ENCODE measurements at regions not wholly inside any gene's neighbourhood (a gene's known extent, or its start where the extent isn't known, plus 50 kb on each side); places are given as distances from the start of the nearest gene placed in this dataset.
"Not testable (repeated sequence)": the region's sequence is repeated elsewhere in the genome, so short reads cannot be mapped to it uniquely, and the experiment has no call there.

GRCh38 chr4:128540122-128540521 lies 252.5 kb upstream of the PGRMC2 start:
- Mint-ChIP-seq H3K36me3 (no peaks in the 10 kb centered on the region), H3K4me3 (no peak overlapping the region), H3K27me3 (peaks cover 0 to 8% (median 0%) of the 10 kb centered on the region in 5 donors), H3K27ac (no peak overlapping the region), H3K4me1 (no peaks in the 10 kb centered on the region), H3K9me3 (no peaks in the 10 kb centered on the region)
- DNase-seq (no peak), ATAC-seq (no peak)
- POLR2A ChIA-PET: no interaction called here

- H3K27me3 Mint-ChIP-seq: peaks cover 2 to 14% (median 11%) of the 10 kb centered on the region in 5 donors
- H3K9me3 Mint-ChIP-seq: no peaks in the 10 kb centered on the region
- no peak overlapping the region for H3K4me3 Mint-ChIP-seq
- H3K4me1 Mint-ChIP-seq: no peaks in the 10 kb centered on the region
- DNase-seq (no peak), ATAC-seq (no peak)
- no peak overlapping the region for H3K27ac Mint-ChIP-seq
- no peaks in the 10 kb centered on the region for H3K36me3 Mint-ChIP-seq
- POLR2A ChIA-PET: no interaction called here
Observed at GRCh38 chr4:128538111-128538882, 250.7 kb upstream of the PGRMC2 start.

GRCh38 chr4:128536746-128537145 lies 249.1 kb upstream of the PGRMC2 start:
- no peaks in the 10 kb centered on the region for H3K9me3 Mint-ChIP-seq
- H3K4me1 Mint-ChIP-seq: no peaks in the 10 kb centered on the region
- no peak for DNase-seq
- H3K27me3 Mint-ChIP-seq: peaks cover 4 to 19% (median 11%) of the 10 kb centered on the region in 5 donors
- POLR2A ChIA-PET: no interaction called here
- no peaks in the 10 kb centered on the region for H3K36me3 Mint-ChIP-seq
- ATAC-seq: no peak
- no peak overlapping the region for H3K4me3 Mint-ChIP-seq
- H3K27ac Mint-ChIP-seq: peak overlapping the region in 1 of 10 donors; percentile 32

GRCh38 chr4:128535510-128535909 lies 247.9 kb upstream of the PGRMC2 start:
- H3K36me3 Mint-ChIP-seq: not testable (repeated sequence)

DNA sequence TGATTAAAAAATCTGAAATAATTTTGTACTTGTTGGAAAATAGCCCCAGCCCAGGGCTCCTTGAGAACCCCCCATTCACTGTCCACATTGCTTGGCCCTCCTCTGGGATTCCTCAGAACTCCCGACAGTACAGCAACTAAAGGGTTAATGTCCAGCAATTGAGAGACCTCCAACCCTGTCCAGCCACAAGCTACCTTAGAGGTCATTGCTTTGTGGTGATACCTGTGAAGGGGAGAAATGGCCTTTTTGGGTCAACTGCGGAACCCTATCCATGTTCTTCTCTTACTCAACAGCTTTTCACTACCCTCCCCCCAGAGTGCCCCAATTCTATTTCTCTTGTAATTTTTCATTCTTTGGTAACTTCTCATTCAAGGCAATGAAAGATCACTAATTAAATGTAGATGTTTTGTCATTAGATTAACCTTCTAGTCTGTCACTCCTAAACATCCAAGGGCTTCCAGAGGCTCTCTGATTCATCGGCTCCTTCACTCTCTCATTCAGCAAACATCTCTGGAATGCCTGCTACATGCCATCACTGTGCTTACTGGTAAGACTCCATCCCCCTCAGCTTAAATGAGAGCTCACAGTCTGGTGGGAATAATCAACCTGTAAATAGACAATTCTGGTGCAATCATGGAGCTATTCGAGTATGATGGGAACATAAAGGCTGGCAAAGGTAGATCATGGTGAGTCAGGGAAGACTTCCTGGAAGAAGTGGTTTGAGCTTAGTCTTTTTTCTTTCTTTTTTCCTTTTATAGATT lies 241.4 kb upstream of the PGRMC2 start:
- no peak overlapping the region for H3K4me3 Mint-ChIP-seq
- no peak for DNase-seq
- H3K27ac Mint-ChIP-seq: no peak overlapping the region
- no peaks in the 10 kb centered on the region for H3K9me3 Mint-ChIP-seq
- no peak for ATAC-seq
- H3K36me3 Mint-ChIP-seq: no peaks in the 10 kb centered on the region
- POLR2A ChIA-PET: no interaction called here
- peaks cover 2 to 12% (median 4%) of the 10 kb centered on the region in 5 donors for H3K27me3 Mint-ChIP-seq
- peaks cover 0 to 5% (median 0%) of the 10 kb centered on the region in 4 donors for H3K4me1 Mint-ChIP-seq

More at GRCh38 chr4:128535510-128535909, 247.9 kb upstream of the PGRMC2 start:
- H3K27ac Mint-ChIP-seq, DNase-seq, H3K4me1 Mint-ChIP-seq, H3K4me3 Mint-ChIP-seq, POLR2A ChIA-PET, ATAC-seq, H3K9me3 Mint-ChIP-seq: not testable (repeated sequence)
- H3K27me3 Mint-ChIP-seq: peaks cover 4 to 19% (median 11%) of the 10 kb centered on the region in 5 donors

DNA sequence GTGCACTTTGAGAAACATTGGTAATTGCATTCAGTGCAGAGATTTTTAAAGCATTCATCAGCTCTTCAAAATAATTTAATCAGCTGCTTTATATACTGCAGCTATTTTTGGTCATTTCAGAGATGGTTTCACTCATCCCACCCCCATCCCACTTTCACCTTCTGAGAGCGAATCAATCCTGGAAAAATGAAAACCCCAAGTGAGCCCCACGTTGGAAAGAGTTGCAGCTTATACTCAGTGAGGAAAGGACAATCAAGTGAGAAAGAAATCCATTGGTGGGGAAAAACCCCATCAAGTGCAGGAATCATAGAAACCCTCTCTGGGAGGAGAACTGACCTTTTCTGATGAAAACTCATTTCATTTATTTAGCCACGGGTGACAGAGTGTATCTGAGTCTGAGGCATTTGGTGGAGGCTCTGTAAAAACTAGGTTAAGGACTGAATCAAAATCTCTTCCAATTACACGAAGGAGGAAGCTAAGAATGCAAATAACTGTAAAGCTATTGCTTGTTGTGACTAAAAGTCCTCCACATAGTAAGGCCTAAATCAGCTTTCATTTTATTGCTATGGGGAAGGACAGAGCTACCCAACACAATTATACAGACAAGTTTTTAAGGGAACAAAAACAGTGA lies 240.4 kb upstream of the PGRMC2 start:
- Mint-ChIP-seq H3K4me1 (peaks cover 0 to 5% (median 0%) of the 10 kb centered on the region in 4 donors), H3K36me3 (peaks cover 0 to 5% (median 0%) of the 10 kb centered on the region in 3 donors), H3K27me3 (peaks cover 2 to 19% (median 4%) of the 10 kb centered on the region in 5 donors), H3K27ac (no peak overlapping the region), H3K4me3 (no peak overlapping the region), H3K9me3 (no peaks in the 10 kb centered on the region)
- no peak for DNase-seq
- ATAC-seq: no peak
- POLR2A ChIA-PET: no interaction called here

DNA sequence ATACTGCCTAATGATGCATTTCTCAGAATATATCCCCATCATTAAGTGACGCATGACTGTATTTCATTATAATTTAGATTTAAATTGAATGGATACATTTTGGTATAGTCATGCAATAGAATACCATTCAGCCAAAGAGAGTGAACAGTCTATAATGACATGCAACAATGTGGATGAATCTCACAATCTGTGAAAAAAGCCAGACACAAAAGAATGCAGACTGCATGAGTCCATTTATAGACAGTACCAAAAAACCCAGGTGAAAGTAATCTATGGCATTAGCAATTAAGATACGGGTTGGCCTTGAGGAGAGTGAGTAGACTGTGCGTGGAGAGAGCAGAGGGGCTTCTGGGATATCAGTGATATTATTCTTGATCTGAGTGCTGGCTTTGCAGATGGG lies 239.7 kb upstream of the PGRMC2 start:
- Mint-ChIP-seq H3K27me3 (peaks cover 0 to 26% (median 5%) of the 10 kb centered on the region in 5 donors), H3K4me3 (no peak overlapping the region), H3K36me3 (peaks cover 0 to 9% (median 0%) of the 10 kb centered on the region in 3 donors), H3K9me3 (no peaks in the 10 kb centered on the region), H3K27ac (no peak overlapping the region), H3K4me1 (peaks cover 0 to 5% (median 0%) of the 10 kb centered on the region in 4 donors)
- ATAC-seq (no peak), DNase-seq (no peak)
- POLR2A ChIA-PET: no interaction called here

- Mint-ChIP-seq H3K4me1 (peaks cover 0 to 5% (median 0%) of the 10 kb centered on the region in 4 donors), H3K27me3 (peaks cover 0 to 34% (median 11%) of the 10 kb centered on the region in 5 donors), H3K9me3 (no peaks in the 10 kb centered on the region), H3K36me3 (peaks cover 0 to 9% (median 0%) of the 10 kb centered on the region in 3 donors), H3K27ac (no peak overlapping the region), H3K4me3 (no peak overlapping the region)
- ATAC-seq: no peak
- no peak for DNase-seq
- POLR2A ChIA-PET: no interaction called here
Observed at GRCh38 chr4:128525992-128526630, 238.5 kb upstream of the PGRMC2 start.

GRCh38 chr4:128525387-128525786 lies 237.8 kb upstream of the PGRMC2 start:
- no peak for DNase-seq
- Mint-ChIP-seq H3K4me1 (peaks cover 0 to 5% (median 0%) of the 10 kb centered on the region in 4 donors), H3K36me3 (peaks cover 0 to 9% (median 0%) of the 10 kb centered on the region in 3 donors)

GRCh38 chr4:128524311-128524710 lies 236.7 kb upstream of the PGRMC2 start:
- no peak overlapping the region for H3K27ac Mint-ChIP-seq
- peaks cover 1 to 34% (median 12%) of the 10 kb centered on the region in 5 donors for H3K27me3 Mint-ChIP-seq
- POLR2A ChIA-PET: no interaction called here
- peaks cover 0 to 5% (median 0%) of the 10 kb centered on the region in 4 donors for H3K4me1 Mint-ChIP-seq
- no peak overlapping the region for H3K4me3 Mint-ChIP-seq
- peaks cover 0 to 9% (median 0%) of the 10 kb centered on the region in 3 donors for H3K36me3 Mint-ChIP-seq
- ATAC-seq: no peak
- H3K9me3 Mint-ChIP-seq: no peaks in the 10 kb centered on the region
- no peak for DNase-seq

More at GRCh38 chr4:128525387-128525786, 237.8 kb upstream of the PGRMC2 start:
- no peaks in the 10 kb centered on the region for H3K9me3 Mint-ChIP-seq
- no peak for ATAC-seq
- peaks cover 1 to 34% (median 12%) of the 10 kb centered on the region in 5 donors for H3K27me3 Mint-ChIP-seq
- H3K4me3 Mint-ChIP-seq: no peak overlapping the region
- POLR2A ChIA-PET: no interaction called here
- no peak overlapping the region for H3K27ac Mint-ChIP-seq

GRCh38 chr4:128521648-128522111 lies 234.1 kb upstream of the PGRMC2 start:
- H3K4me3 Mint-ChIP-seq: no peak overlapping the region
- no peaks in the 10 kb centered on the region for H3K9me3 Mint-ChIP-seq
- no peak for ATAC-seq
- POLR2A ChIA-PET: no interaction called here
- no peak overlapping the region for H3K27ac Mint-ChIP-seq
- H3K36me3 Mint-ChIP-seq: peaks cover 0 to 9% (median 0%) of the 10 kb centered on the region in 3 donors
- DNase-seq: no peak
- H3K27me3 Mint-ChIP-seq: peaks cover 1 to 34% (median 12%) of the 10 kb centered on the region in 5 donors
- peaks cover 0 to 5% (median 0%) of the 10 kb centered on the region in 4 donors for H3K4me1 Mint-ChIP-seq

DNA sequence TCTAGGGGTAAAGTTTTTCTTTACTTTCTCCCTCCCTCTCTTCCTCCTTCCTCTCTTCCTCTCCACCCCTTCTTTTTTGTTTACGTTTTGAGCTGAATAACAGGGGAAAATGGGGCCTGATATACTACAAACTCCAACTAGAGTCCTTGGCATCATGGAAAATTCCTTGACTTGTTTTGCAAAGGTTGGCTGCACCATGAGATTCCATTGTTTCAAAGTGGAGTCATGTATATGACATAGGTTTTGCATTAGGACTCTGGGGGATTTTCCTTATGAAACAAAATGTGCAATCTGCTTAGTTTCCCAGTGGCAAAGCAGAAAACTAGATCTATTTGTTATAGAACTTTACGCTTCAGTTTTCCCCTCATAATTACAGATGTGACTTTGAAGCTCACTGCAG lies 233.5 kb upstream of the PGRMC2 start:
- no peak for ATAC-seq
- POLR2A ChIA-PET: no interaction called here
- H3K36me3 Mint-ChIP-seq: peaks cover 0 to 9% (median 0%) of the 10 kb centered on the region in 3 donors
- no peak overlapping the region for H3K4me3 Mint-ChIP-seq
- H3K4me1 Mint-ChIP-seq: peaks cover 0 to 5% (median under 1%) of the 10 kb centered on the region in 4 donors
- H3K27ac Mint-ChIP-seq: no peak overlapping the region
- no peaks in the 10 kb centered on the region for H3K9me3 Mint-ChIP-seq
- H3K27me3 Mint-ChIP-seq: peaks cover 1 to 34% (median 12%) of the 10 kb centered on the region in 5 donors
- no peak for DNase-seq

Data from naive thymus-derived CD8-positive, alpha-beta T cell (primary cell).